ENCODE measurements at regions not wholly inside any gene's neighbourhood (a gene's known extent, or its start where the extent isn't known, plus 50 kb on each side); places are given as distances from the start of the nearest gene placed in this dataset.
A peak's percentile ranks its signal among the peaks of the same experiment; 100 is the strongest.

DNA sequence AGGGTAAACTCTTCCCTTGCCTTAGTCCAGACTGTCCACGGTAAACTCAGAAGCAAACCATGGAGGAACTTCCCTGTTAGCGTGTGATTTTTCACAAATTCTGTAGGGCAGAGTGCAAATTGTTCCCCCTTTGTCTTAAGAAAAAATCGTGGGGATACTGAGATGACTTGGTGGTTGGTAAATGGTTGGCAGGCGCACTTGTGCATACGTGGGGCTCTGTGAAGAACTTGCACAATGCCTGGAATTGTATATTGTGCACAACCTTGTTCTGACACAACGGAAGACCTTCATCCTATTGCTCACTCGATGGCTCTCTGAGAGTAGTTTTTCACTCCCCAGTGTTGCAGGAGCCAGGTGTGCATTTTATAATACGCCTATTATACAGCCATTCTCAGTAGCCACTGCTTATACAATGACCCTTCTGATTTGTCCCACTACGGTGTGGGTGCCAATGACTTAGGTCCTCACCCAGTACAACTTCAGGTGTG, 150.0 kb downstream of the SPRY1 start:
- ATAC-seq (no peak), DNase-seq (ENCODE audit: low spot score in 2 of 2) (no peak)
- no peaks in the 10 kb centered on the region for H3K36me3 Mint-ChIP-seq
- no peaks in the 10 kb centered on the region for H3K4me1 Mint-ChIP-seq
- H3K27ac Mint-ChIP-seq: no peak overlapping the region
- no peak overlapping the region for H3K4me3 Mint-ChIP-seq
- peaks cover 2% of the 10 kb centered on the region for H3K9me3 Mint-ChIP-seq

DNA sequence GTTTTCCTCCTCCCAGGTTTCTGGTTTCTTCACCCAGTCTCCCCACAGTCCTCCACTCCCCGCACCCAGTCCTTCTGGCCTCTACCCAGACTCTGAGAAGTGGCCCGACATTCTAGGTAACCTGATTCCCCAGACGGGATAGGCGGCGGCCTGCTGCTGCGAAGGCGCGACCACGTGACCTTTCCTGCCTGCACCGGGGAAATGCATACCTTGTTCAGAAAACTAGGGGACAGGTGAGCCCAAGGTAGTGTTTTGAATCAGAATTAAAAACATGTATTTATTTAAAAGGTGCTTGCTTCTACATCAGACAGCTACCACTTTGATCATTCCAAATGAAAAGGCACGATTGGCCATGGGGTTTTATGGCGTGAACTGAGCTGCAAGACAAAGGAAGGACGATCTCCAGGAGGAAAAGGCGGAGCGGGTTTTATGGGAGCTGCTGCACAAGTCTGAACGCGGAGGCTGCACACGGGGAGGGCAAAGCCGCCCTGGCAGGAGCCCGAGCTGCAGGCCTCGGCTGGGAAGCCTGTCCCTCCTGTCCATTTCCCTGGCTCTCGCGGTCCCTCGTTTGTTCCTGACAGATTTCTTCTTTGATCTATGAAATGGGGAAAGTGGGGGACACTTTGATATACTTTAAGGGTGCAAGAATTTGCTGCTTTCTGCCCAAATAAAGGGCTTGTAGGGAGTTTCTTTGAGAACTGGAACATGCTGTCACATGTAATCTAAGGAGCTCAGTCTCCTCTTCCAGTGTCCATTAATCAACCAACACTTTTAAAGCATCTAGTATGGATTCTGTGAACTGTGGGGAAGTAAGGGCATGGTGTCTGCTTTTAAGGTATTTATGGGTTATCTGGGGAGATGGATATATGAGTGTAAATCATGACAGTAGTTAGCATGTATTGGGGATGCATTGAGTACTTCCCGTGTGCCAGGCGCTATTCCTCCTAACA, 150.9 kb downstream of the SPRY1 start:
- H3K27ac Mint-ChIP-seq: no peak overlapping the region
- no peaks in the 10 kb centered on the region for H3K36me3 Mint-ChIP-seq
- ATAC-seq: no peak

DNA sequence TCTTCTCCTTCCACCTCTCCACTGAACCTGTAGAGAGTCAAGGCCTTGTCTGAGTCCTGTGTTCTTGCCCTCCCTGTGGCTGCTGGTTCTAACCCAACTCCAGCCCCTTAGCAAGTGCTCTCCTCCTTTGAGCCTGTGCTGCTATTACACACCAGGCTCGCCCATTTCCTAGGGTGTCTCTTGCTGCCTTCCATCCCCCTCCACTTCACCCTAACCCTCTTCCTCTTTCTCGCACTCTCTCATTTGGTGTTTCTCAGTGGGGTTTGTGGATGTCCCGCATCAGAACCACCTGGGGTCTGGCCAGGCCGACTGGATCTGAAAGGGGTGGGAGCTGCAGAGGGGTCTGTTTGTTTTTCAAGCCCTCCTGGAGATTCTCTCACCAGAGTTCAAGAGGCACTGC, 156.7 kb downstream of the SPRY1 start:
- peak; percentile 32 for ATAC-seq
- H3K4me1 Mint-ChIP-seq: peaks cover 5% of the 10 kb centered on the region
- H3K4me3 Mint-ChIP-seq: no peak overlapping the region
- H3K36me3 Mint-ChIP-seq: no peaks in the 10 kb centered on the region
- no peak for DNase-seq (ENCODE audit: low spot score in 2 of 2)
- H3K27ac Mint-ChIP-seq: peak overlapping the region; percentile 29
- H3K9me3 Mint-ChIP-seq: peaks cover 2% of the 10 kb centered on the region

More for the DNA sequence above, 150.9 kb downstream of the SPRY1 start:
- H3K9me3 Mint-ChIP-seq: peaks cover 2% of the 10 kb centered on the region
- DNase-seq (ENCODE audit: low spot score in 2 of 2): no peak
- H3K4me3 Mint-ChIP-seq: no peak overlapping the region
- no peaks in the 10 kb centered on the region for H3K4me1 Mint-ChIP-seq

DNA sequence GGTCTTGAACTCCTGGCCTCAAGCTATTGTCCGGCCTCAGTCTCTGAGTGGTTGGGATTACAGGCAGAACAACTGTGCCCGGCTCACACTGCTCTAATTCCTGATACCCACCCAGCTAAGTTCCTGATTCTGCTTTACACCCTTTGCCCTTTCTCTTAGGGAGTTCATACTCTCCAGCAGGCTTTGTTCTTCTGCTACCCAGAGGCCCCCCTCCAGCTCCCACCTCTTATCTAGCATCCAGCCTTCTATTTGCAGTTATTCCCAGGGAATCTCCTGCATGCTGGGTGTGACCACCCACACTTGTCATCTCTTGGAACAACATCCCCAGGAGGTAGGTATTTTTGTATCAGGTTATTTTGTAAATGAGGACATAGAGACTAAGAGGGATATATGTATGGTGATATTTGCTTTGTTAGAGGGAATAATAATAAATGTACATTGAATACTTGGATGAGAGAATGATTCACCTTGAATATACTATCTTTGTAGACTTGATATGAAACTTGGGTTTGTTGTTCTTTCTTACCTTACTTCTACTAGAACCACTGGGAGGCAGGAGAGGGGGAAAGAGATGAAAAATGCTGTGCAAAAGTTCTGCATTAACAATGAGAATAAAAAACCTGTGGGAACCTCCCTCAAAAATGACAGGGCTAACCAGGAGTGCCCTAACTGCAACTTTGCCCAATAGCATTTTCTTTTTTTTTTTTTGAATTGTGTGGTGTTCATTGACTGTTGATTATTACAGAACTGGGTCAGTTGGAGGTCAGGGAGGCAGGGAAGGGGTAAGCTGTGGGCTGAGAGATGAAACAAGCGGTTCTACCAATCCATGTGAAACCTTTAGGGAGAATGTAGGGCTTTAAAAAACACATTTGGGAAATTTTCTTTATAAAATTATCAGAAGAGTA, 157.4 kb downstream of the SPRY1 start:
- no peaks in the 10 kb centered on the region for H3K36me3 Mint-ChIP-seq
- peak overlapping the region; percentile 29 for H3K27ac Mint-ChIP-seq
- H3K4me1 Mint-ChIP-seq: peaks cover 5% of the 10 kb centered on the region
- peaks cover 2% of the 10 kb centered on the region for H3K9me3 Mint-ChIP-seq
- DNase-seq (ENCODE audit: low spot score in 2 of 2): no peak
- ATAC-seq: no peak
- H3K4me3 Mint-ChIP-seq: no peak overlapping the region

DNA sequence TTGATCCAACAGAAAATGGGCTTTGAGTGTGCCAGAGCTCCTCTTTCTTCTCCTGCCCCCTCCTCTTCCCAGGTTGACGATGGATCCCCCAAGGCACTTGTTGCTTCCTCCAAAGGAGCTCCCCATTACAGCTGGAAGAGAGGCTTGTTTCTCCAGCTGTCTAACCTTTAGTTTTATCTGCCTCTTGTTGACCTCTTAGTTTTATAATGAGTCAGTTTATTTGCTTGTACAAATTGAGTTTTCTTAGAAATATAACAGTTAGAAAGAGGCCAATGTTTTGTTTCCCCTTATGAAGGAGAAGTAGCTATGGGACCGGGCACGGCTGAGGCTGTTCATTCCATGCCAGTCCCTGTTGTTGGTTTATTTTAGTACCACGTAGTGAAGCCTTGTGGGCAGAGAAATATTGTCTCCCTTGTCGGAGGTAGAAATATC, 158.2 kb downstream of the SPRY1 start:
- DNase-seq (ENCODE audit: low spot score in 2 of 2): no peak
- no peak for ATAC-seq
- no peak overlapping the region for H3K4me3 Mint-ChIP-seq
- no peak overlapping the region for H3K27ac Mint-ChIP-seq
- H3K9me3 Mint-ChIP-seq: peaks cover under 1% of the 10 kb centered on the region
- H3K4me1 Mint-ChIP-seq: peaks cover 5% of the 10 kb centered on the region
- H3K36me3 Mint-ChIP-seq: no peaks in the 10 kb centered on the region

DNA sequence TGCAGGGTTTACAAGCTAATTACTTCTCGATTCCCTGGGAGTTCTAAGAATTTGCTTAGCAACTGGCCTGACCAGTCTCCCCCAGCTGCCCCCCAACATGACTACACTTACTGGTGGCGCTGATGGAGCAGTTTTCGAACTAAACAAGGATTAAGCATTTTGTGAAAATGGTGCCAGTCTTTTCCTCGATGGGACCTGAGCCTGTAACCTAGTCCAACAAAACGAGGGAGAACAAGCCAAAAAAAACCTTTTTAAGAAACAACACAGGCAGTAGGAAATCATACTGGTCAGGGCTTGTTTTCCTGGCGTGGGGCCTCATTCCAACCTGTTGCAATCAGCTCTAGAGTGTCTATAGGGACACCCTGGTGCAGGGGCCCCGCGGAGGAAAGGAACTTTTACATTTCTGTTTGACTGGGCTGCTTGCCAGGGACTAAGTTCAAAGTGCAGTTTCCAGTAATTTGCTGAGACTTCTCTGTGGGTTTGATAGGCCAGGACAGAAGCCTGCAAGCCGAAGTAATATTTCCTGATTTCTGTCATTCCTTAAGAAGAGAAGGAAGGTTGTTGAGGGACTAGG, 158.7 kb downstream of the SPRY1 start:
- Mint-ChIP-seq H3K27ac (no peak overlapping the region), H3K9me3 (no peaks in the 10 kb centered on the region), H3K4me1 (peaks cover 5% of the 10 kb centered on the region), H3K4me3 (no peak overlapping the region), H3K36me3 (no peaks in the 10 kb centered on the region)
- DNase-seq (ENCODE audit: low spot score in 2 of 2): no peak
- ATAC-seq: no peak

DNA sequence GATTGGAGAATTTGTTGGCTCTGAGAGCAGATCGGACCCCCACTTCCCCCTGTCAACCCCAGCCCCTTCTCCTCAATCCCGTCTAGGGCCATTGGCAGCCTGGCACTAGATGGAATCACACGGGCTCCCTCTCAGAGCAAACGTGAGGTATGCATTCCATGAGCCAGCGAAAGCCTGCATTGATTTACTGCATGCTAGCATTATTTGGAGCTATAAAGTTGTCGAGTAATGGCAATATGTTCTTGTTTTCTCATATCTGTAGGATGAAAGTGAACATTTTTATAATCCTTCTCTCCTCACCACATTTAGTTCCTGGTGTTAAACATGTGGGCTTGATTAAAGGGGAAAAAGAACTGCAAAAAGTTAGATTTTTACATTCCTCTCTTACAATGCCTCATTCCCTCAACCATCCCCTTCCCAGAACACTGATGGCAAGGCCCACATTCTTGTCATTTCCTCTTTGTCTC, 159.2 kb downstream of the SPRY1 start:
- Mint-ChIP-seq H3K27ac (no peak overlapping the region), H3K4me1 (peaks cover 5% of the 10 kb centered on the region), H3K9me3 (no peaks in the 10 kb centered on the region), H3K4me3 (no peak overlapping the region), H3K36me3 (no peaks in the 10 kb centered on the region)
- no peak for DNase-seq (ENCODE audit: low spot score in 2 of 2)
- ATAC-seq: no peak

DNA sequence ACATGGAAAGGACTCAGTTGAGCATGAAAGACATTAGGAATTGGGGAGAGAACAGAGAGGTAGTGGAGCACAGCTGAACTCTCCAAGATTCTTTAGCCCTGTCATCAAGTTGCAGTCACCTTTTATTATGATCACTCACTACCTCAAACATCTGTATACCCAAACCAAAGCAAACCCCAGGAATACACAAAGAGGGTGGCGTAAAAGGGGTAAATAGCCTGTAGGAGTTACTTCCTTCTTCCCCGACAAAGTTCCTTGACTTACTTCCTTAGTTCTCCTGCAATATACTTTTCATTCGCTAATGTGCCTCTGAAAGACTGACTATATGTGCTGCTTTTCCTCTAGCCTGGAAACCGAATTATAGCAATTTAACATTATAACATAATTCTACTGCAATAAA, 159.9 kb downstream of the SPRY1 start:
- H3K4me1 Mint-ChIP-seq: peaks cover 5% of the 10 kb centered on the region
- ATAC-seq (no peak), DNase-seq (ENCODE audit: low spot score in 2 of 2) (no peak)
- no peaks in the 10 kb centered on the region for H3K36me3 Mint-ChIP-seq
- H3K27ac Mint-ChIP-seq: no peak overlapping the region
- no peaks in the 10 kb centered on the region for H3K9me3 Mint-ChIP-seq
- H3K4me3 Mint-ChIP-seq: no peak overlapping the region

DNA sequence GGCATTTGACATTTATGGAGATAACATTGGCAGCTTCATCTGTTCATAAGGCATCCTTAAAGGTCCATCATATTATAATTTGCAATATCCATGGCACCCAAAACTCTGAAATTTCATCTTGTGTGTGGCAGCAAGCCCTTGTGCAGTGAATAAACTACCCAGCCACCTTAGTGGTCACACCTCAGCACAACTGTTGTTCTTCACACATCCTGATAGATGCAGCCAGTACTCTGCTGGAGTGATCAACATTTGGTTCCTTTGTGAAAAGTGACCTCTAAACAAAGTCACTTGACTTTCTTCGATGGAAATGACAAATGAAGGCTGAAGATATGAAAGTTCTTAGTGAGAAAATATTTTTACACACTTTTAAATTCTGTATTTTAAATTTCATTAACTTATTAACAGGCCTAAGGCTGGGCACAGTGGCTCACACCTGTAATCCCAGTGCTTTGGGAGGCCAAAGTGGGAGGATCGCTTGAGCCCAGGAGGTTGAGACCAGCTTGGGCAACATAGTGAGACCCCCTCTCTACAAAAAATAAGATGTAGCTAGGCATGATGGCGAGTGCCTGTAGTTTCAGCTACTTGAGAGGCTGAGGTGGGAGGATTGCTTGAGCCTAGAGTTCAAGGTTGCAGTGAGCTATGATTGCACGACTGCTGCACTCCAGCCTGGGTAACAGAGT, 161.4 kb downstream of the SPRY1 start:
- no peak for ATAC-seq
- Mint-ChIP-seq H3K36me3 (no peaks in the 10 kb centered on the region), H3K27ac (no peak overlapping the region), H3K9me3 (no peaks in the 10 kb centered on the region), H3K4me3 (no peak overlapping the region), H3K4me1 (peaks cover 5% of the 10 kb centered on the region)
- DNase-seq (ENCODE audit: low spot score in 2 of 2): no peak

DNA sequence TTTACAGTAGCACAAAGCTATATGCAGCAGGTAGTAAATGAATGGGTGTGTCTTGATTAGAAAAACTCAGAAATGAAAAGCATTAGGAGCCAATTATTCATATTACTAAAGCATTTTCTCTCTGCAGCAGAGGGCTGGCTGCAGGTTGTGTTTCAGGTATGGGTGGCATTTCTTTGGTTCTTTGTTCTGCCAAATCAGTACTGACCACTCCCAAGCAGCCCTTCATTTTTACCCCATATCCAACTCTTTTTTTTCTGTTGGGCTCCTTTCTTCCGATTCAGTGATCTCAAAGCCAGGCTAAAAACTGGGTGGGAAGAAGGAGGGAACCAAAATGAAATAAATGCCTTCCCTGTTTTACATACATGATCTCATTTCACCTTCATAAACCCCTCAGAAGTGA, 162.3 kb downstream of the SPRY1 start:
- Mint-ChIP-seq H3K9me3 (no peaks in the 10 kb centered on the region), H3K4me3 (no peak overlapping the region), H3K4me1 (no peaks in the 10 kb centered on the region), H3K27ac (no peak overlapping the region), H3K36me3 (no peaks in the 10 kb centered on the region)
- no peak for ATAC-seq
- DNase-seq (ENCODE audit: low spot score in 2 of 2): no peak

DNA sequence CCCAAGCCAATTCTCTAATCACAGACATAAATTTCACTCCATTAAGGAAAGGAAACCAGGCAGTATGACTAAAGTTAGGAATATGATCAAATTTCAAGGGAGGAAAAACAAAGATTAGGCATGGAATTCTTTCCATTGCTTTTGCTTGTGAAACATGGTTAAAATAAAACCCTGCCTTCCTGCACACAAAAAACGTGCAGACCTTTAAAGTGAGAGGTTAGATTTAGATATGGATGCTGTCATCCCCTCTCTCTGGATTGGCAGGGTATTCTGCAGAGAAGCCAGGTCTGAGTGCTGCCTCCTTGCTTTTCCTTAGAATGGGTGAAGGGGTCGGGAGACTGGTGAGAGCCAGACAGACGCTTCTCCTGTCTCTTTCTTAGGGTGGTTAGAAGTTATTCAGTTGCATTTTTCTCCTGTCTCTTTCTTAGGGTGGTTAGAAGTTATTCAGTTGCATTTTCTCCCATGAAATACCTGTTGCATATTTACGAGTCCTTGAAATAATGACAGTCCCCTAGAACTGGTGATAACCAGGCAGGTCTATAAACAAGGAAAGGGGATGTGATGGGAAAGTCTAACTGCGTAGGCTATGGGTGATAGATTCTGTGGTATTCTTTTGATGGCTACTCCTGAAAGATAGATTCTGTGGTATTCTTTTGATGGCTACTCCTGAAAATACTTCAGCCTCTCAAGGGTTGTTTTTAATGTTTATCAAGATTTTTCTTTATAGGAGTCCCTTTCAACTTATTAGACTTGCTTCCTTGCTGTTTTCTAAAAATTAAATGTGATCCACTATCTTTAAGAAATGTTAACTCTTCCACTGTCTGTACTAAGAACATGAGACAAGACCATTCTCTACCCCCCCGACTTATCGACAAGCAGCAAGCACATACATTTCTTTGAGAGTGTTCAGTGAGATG, 163.6 kb downstream of the SPRY1 start:
- H3K27ac Mint-ChIP-seq: no peak overlapping the region
- no peaks in the 10 kb centered on the region for H3K36me3 Mint-ChIP-seq
- no peak overlapping the region for H3K4me3 Mint-ChIP-seq
- DNase-seq (ENCODE audit: low spot score in 2 of 2): no peak
- no peak for ATAC-seq
- no peaks in the 10 kb centered on the region for H3K9me3 Mint-ChIP-seq
- peaks cover 6% of the 10 kb centered on the region for H3K4me1 Mint-ChIP-seq

DNA sequence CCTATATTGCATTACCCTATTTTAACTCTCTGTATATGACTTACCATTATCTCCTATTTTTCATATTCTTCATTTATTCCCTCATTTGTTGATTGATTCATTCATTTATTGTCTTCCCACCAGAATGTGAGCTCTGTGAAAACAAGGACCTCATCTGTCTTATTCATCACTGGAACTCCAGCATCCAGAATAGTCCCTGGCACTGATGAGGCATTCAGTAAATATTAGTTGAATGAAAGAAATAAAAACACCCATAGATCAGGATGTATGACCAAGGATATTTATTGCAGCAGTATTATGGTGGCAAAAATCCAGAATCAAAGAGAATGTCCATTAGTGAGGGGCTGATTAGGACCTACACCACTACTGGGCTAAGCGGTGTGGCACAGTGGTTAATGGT, 164.9 kb downstream of the SPRY1 start:
- Mint-ChIP-seq H3K4me3 (no peak overlapping the region), H3K9me3 (peaks cover 3% of the 10 kb centered on the region), H3K36me3 (no peaks in the 10 kb centered on the region), H3K27ac (no peak overlapping the region), H3K4me1 (peaks cover 6% of the 10 kb centered on the region)
- ATAC-seq (no peak), DNase-seq (ENCODE audit: low spot score in 2 of 2) (no peak)

DNA sequence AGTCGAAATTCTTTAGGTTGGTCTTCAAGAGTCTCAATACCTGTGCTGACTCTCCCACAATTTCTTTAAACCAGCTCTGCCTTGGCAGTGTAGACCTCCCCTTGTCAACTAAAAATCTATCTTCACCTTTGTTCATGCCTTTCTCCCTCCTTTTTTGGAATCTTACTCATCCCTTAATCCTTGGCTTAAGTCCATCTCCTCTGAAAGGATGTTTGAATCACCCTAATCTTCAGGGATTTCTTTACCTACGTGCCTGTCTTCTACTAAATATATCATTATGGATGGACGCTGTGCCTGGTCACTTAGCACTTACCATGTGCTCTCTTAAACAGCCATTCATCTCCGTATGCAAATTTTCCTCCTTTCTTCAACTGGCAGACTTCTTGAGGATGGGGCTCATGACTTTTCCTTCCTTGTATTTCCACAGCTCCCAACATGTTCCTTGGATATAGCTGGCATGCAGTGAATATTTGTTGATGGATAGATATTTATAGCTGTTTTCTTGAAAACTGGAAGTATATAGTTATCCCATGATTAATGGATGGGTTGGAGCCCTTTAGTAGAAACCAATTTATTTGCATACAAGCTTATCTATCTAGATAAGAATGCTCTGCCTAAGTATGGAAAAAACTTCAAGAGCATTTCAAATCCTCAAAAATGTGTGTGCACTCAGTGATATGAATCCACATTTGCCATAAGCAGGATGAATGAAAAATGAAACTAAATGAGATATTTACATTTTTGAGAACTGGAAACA, 166.6 kb downstream of the SPRY1 start:
- DNase-seq (ENCODE audit: low spot score in 2 of 2): no peak
- Mint-ChIP-seq H3K4me3 (no peak overlapping the region), H3K27ac (no peak overlapping the region), H3K9me3 (peaks cover 3% of the 10 kb centered on the region), H3K4me1 (peaks cover 6% of the 10 kb centered on the region), H3K36me3 (no peaks in the 10 kb centered on the region)
- no peak for ATAC-seq

Measured in stimulated activated effector memory CD8-positive, alpha-beta T cell treated with anti-CD3 and anti-CD28 coated beads, Interleukin-12 subunit alpha, Interleukin-12 subunit beta, amount 100 ng/mL, for 72 hours (primary cell).